ENCODE measurements at regions not wholly inside any gene's neighbourhood (a gene's known extent, or its start where the extent isn't known, plus 50 kb on each side); places are given as distances from the start of the nearest gene placed in this dataset.

DNA sequence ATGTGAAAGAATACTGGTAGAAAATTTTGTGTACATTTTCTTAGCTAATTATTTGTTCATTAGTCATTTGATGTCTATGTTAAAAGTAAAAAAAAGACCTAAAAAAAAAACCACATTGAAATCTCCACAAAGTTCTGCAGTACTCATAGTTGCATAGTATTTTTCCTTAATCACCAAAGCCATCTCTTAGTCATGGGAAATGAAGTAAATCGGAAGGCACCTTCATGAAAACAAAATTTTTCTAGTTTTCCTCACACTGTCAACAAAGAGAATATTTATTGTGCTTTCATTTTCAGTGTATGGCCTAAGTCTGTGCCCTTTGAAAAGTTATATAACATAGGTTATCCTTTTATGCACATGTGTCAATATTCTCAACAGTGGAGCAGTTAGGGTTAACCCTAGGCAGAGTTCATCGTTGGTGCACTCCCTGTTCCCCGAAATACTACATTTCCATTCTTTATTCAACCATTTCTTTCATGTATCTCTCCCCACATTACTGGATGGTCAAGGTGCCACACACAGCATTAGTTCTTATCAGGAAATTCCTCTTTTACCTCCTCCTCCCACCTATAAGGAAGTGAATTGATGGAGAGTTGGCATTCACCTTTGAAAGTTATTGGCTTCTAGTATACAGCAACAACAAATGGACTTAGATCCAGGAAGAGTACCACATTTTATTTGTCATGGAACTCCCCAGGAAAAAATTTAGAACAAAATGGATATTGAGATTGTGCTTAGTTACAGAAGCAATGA is 93.1 kb downstream of the NUDT12 start:
- H3K79me2 ChIP-seq (ENCODE audit: insufficient read depth, low read length), result no peaks in the 10 kb centered on the region
- no peaks in the 10 kb centered on the region for H3K27me3 ChIP-seq (ENCODE audit: low read length)
- H2AFZ ChIP-seq (ENCODE audit: low read depth, low read length, severe bottlenecking), result no peak overlapping the region
- no peak overlapping the region for H3K4me3 ChIP-seq (ENCODE audit: insufficient read depth, low read length, poor library complexity, severe bottlenecking)
- no peaks in the 10 kb centered on the region for H3K36me3 ChIP-seq (ENCODE audit: low read length)
- H3K4me2 ChIP-seq (ENCODE audit: low read depth, low read length, poor library complexity, severe bottlenecking), result no peak overlapping the region
- no peaks in the 10 kb centered on the region for H3K9me2 ChIP-seq (replicated peaks; ENCODE audit: insufficient read depth, low read length)
- TF ChIP-seq, protein P1, sequence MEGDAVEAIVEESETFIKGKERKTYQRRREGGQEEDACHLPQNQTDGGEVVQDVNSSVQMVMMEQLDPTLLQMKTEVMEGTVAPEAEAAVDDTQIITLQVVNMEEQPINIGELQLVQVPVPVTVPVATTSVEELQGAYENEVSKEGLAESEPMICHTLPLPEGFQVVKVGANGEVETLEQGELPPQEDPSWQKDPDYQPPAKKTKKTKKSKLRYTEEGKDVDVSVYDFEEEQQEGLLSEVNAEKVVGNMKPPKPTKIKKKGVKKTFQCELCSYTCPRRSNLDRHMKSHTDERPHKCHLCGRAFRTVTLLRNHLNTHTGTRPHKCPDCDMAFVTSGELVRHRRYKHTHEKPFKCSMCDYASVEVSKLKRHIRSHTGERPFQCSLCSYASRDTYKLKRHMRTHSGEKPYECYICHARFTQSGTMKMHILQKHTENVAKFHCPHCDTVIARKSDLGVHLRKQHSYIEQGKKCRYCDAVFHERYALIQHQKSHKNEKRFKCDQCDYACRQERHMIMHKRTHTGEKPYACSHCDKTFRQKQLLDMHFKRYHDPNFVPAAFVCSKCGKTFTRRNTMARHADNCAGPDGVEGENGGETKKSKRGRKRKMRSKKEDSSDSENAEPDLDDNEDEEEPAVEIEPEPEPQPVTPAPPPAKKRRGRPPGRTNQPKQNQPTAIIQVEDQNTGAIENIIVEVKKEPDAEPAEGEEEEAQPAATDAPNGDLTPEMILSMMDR (IDR thresholded peaks at IDR 0.05; ENCODE audit: insufficient read depth, low read length, poor library complexity, severe bottlenecking), result no peak
- TF ChIP-seq EZH2phosphoT487 (conservative IDR thresholded peaks at IDR 0.05; ENCODE audit: low read length), result no peak
- H4K20me1 ChIP-seq (ENCODE audit: low read depth, low read length), result no peaks in the 10 kb centered on the region
- H3K9ac ChIP-seq (ENCODE audit: low read length), result no peak overlapping the region
- H3K9me3 ChIP-seq (ENCODE audit: insufficient read depth, low read length), result no peaks in the 10 kb centered on the region
- no peaks in the 10 kb centered on the region for H3F3A ChIP-seq (ENCODE audit: insufficient read depth)
- H3K27ac ChIP-seq (ENCODE audit: low read depth, low read length), result no peak overlapping the region

DNA sequence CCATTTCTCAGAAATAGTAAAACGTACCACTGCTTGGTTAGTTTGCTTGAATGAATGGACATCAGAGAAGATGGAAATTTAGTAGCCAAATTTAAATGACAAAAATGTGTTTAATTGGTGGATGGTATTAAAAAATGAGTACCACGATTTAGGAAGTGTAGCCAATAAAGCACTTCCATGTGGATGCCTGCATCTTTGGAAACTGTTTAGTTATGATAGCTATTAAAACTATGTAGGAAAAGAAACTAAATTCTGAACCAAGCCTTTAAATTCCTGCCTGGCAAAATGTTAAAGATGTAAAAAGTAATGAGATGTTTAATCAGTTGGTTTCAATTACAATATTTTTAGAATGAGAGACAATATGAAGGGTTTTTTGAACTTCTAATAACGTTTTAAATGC is 94.8 kb downstream of the NUDT12 start:
- H3K9ac ChIP-seq (ENCODE audit: low read length), result no peak overlapping the region
- no peak overlapping the region for H2AFZ ChIP-seq (ENCODE audit: low read depth, low read length, severe bottlenecking)
- H4K20me1 ChIP-seq (ENCODE audit: low read depth, low read length), result no peaks in the 10 kb centered on the region
- H3K9me2 ChIP-seq (replicated peaks; ENCODE audit: insufficient read depth, low read length), result no peaks in the 10 kb centered on the region
- H3K36me3 ChIP-seq (ENCODE audit: low read length), result no peaks in the 10 kb centered on the region
- no peak overlapping the region for H3K4me3 ChIP-seq (ENCODE audit: insufficient read depth, low read length, poor library complexity, severe bottlenecking)
- no peak overlapping the region for H3K4me2 ChIP-seq (ENCODE audit: low read depth, low read length, poor library complexity, severe bottlenecking)
- H3K9me3 ChIP-seq (ENCODE audit: insufficient read depth, low read length), result no peaks in the 10 kb centered on the region
- H3F3A ChIP-seq (ENCODE audit: insufficient read depth), result no peaks in the 10 kb centered on the region
- no peaks in the 10 kb centered on the region for H3K79me2 ChIP-seq (ENCODE audit: insufficient read depth, low read length)
- H3K27me3 ChIP-seq (ENCODE audit: low read length), result no peaks in the 10 kb centered on the region
- H3K27ac ChIP-seq (ENCODE audit: low read depth, low read length), result no peak overlapping the region
- no peak for TF ChIP-seq EZH2phosphoT487 (conservative IDR thresholded peaks at IDR 0.05; ENCODE audit: low read length)
- TF ChIP-seq, protein P1 (IDR thresholded peaks at IDR 0.05; ENCODE audit: insufficient read depth, low read length, poor library complexity, severe bottlenecking), result no peak

DNA sequence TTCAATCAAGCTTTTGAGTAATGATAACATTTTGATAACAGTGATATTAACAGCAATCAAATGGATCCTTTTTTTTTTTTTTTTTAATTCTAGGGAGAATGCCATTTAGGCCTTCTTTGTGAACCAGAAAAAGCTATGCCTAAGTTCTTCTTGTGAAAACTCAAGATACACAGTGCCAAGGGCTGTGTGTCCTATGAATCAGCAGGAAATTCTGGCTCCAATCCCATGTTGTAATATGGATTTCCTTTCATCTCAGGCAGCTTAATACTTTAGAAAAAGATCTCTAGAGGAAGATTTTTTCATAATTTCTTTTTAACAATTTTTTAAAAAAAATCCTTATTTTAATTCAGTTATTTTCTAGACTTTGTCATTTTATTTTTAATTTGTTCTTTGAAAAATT is 96.1 kb downstream of the NUDT12 start:
- Histone ChIP-seq H3K9me3 (ENCODE audit: insufficient read depth, low read length) (no peaks in the 10 kb centered on the region), H2AFZ (ENCODE audit: low read depth, low read length, severe bottlenecking) (no peak overlapping the region), H3K27me3 (ENCODE audit: low read length) (no peaks in the 10 kb centered on the region), H3K27ac (ENCODE audit: low read depth, low read length) (no peak overlapping the region), H3K36me3 (ENCODE audit: low read length) (no peaks in the 10 kb centered on the region), H4K20me1 (ENCODE audit: low read depth, low read length) (no peaks in the 10 kb centered on the region), H3K4me2 (ENCODE audit: low read depth, low read length, poor library complexity, severe bottlenecking) (no peak overlapping the region), H3K79me2 (ENCODE audit: insufficient read depth, low read length) (no peaks in the 10 kb centered on the region), H3K9me2 (replicated peaks; ENCODE audit: insufficient read depth, low read length) (no peaks in the 10 kb centered on the region), H3F3A (ENCODE audit: insufficient read depth) (no peaks in the 10 kb centered on the region), H3K4me3 (ENCODE audit: insufficient read depth, low read length, poor library complexity, severe bottlenecking) (no peak overlapping the region), H3K9ac (ENCODE audit: low read length) (no peak overlapping the region)
- TF ChIP-seq, protein P1 (IDR thresholded peaks at IDR 0.05; ENCODE audit: insufficient read depth, low read length, poor library complexity, severe bottlenecking), result no peak
- no peak for TF ChIP-seq EZH2phosphoT487 (conservative IDR thresholded peaks at IDR 0.05; ENCODE audit: low read length)

Data from SU-DHL-6 (cell line).